GM18868 (cell line): ENCODE measurements at regions not wholly inside any gene's neighbourhood (a gene's known extent, or its start where the extent isn't known, plus 50 kb on each side); places are given as distances from the start of the nearest gene placed in this dataset.

Experiments used
- ATAC-seq: cut with Tn5 transposase; IDR thresholded peaks from one replicate; pipeline ENCODE4 v1.9.1; 2021; ENCODE audit warnings: mild to moderate bottlenecking, moderate library complexity; ENCODE audit not compliant: unreplicated experiment

DNA sequence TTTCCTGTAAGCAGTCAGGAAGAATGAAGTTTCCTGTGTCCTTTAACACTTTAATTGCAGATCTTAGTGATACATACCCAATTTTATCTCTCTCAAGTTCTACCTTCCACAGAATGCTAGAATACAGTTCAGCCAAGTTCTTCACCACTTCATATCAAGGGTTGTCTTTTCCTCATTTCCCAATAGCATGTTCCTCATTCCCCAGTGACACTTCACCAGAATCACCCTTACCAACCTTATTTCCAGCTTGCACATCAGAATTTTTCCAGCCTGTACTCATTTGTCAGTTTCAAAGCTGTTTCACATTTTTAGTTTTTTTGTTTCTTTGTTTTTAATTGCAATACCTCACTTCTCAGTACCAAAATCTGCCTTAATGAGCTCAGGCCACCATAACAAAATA lies 126.1 kb downstream of the ESM1 start:
- no peak for ATAC-seq

DNA sequence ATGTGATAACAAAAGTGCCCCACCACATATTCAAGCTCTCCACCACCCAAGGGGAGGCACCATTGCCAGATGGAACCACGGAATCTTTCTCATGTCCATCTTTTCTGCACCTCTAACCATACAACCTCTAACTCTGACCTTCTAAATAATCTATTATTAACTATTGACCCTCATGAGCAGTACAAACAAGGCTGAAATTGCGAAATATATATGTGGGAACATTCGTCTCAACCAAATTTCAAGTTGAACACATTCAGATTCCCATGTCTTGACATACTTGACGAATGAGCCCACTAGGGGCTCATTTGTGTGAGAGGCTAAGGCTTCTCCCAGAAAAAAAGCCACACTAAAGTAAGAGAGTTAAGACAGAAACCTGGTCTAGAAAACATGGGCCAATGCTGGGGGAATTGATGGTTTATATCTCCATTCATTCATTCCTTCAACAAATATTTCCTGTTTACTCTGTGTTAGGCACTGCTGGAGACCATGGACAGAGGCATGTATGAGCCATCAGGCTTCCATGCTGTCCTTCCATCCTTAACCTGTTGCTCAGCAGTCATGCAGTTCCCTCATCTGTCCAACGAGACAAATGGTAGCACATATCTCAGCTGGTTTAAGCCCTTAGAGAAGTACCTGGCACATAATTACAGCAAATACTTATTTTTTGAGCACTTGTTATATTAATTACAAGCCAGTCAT lies 130.4 kb downstream of the ESM1 start:
- ATAC-seq, result no peak

DNA sequence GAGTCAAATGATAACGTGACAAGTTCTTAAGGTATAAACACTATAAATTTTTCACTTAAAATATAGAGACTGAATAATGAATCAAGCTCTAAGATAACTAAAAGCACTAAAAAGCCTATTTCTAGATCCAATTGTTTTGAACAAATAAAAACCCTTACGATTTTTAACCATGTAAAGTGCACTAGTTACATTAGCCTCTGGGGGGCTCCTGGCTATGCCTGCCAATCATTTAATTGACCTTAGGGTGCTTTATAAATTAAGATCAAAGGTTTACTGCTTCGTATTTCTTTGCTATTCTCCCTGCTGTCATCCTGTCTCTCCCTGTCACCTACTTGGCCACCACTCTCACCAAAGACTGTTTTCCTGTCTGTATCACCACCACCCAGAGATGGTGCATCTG lies 133.4 kb downstream of the ESM1 start:
- ATAC-seq, result no peak

DNA sequence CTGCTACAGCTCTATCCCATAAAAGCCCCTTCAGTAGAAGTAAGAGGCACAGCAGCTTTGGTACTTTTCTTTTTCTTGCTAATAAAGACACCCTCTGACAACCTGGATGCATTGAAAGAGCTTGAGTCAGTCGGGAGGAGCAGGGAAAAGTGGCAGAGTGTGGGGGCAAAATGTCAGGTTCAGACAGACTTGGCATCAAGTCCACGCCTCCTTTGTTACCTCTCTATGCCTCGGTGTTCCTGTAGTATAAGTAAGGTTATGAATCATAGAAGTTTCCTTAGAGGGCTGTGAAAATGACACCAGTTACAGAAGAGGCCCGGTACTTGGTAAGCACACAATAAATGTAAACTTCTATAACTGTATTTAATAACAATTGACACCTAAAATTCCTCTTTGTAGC lies 133.9 kb downstream of the ESM1 start:
- ATAC-seq, result no peak

DNA sequence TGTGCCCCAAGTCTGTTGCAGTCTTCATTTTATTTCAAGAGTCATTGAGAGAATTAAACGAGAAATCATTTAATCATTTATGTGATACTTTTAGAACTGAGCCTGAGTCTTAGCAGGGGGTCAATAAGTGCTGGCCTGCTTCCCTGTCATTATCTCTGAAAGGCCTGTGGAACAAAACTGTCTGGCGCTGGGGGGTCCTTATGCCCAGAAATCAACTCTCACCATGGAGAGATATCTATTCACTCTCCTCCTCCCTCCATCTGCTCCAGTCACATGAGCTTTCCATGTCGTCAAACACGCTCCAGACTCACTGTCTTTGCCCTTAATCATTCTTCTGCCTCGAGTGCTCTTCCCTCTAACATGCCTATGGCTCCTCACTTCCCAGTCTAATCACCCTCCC lies 136.8 kb downstream of the ESM1 start:
- no peak for ATAC-seq

DNA sequence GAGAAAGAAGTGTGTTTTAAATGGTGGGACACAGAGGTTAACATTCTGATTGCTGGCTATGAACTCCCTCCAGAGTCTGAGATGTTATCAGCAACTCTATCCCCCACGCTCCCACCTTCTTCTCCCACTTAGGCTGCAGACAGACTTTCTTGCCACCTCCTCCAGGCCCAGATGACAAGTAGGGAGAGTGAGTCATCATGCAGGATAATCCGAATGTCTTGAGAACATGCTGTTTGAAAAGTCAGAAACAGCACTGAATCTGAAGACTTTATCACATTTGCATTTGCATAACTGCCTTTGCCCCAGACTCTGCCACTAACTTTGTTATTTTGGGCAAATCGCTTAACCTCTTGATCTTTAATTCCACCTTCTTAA lies 139.8 kb downstream of the ESM1 start:
- ATAC-seq, result no peak

DNA sequence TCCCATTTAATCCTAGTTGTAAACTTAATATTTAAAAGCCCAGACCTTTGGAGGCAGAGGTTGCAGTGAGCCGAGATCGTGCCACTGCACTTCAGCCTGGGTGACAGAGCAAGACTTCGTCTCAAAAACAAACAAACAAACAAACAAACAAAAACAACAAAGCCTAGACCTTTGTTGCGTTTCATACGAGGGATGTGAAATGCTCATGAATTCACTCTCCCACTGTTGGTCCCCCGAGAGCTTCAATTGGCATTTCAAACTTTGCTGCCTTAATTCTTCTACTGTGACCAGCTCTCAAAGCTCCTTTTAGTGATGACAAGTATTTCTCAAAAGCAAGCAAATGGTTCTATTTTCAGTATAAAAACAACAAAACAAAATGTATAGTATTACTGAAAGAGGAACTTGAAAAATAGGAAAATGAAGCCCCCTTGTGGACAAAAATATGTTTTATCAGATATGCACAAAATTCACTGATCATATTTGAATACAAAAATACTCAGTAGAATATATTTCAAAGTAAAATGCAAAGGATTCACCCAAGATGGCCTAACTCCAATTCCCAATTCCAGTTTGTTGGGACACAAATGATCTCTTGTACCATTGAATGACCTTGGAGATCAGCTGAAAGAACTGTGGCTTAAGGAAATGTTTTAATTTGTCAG lies 140.4 kb downstream of the ESM1 start:
- no peak for ATAC-seq

DNA sequence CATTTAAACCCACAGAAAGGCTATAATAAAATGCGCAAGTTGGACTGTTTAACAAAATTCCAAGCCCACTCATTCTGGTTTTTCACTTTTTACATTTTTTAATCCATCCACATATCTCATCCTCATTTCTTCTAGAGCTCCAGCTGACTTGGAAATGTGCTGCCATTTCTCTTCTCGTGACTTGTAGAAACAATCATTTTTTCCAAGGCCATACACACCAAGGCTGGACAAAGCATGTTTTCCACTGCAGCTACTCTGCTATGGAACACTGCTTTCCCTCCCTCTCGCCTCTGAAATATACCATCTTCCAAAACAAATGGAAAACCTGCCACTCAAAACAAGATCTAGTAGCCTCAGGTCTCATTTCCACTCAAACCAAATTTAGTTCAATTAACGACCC lies 141.1 kb downstream of the ESM1 start:
- no peak for ATAC-seq

DNA sequence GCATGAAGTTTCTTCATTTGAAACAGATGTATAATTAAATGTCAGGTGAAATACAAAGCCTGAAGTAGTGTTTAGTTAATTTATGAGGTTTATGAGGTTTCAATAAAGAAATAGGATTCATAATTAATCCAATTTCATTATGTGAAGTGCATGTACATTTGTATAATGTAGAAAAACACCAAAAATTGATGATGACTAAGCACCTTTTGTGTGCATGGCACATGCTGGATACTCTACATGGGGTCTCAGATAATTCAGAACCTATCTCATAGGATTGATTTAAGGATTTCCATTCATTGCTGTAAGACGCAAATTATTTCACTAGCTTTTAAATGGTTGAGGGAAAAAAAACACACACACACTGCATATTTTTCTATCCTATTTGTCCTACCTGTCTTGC lies 143.9 kb downstream of the ESM1 start:
- no peak for ATAC-seq

DNA sequence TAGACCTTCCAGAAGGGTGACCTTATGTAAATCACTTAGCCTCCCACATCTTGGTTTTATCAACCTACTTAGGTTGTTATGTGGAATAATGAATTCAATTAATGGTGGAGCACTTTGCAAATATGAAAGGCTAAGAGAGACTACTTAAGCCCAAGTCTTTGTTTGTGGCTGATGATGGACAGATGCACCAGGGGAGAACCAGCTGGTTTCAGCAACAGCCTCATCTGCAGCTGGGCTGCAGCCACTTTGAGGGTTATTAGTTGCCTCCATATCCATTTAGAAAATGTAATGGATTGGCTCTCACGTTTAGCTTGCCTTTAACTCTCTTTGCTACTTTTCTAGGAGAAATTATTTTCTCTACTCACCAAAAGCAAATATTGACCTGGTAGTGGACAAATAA lies 146.6 kb downstream of the ESM1 start:
- no peak for ATAC-seq

DNA sequence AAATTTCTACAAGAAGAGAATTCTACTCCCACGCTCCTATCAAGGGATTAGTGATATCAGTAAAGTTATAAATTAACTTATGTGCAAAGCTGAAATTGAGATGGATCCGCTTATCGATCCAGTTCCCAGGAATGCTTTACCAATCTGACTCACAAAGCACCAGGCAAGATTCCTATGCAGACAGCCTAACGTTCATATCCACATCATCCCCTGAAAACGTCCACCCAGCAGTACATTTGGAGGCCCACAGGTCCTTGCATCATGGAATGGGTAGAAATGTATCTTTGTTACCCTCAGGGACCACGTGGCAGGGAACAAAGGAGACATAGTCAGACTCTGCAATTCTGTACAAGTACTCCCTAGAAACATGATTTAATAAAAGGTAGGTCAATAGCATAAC lies 147.4 kb downstream of the ESM1 start:
- ATAC-seq, result no peak

DNA sequence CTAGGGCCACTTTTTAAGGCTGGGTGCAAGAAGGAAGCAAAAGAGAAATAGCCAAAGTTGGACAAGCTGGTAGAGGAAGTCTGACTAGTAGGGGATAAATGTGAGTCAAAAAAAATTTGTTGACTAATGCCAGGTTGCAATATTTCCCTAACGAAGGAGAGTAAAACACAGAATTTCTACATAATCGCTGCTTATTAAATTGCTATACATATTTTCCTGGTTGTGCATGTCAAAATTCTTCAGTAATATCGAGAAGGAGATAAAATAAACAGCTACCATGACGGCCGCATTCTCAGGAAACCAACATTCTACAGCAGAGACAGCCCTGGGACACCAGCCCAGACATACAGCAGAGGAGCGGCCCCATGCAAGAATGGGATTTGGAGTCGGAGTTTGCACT lies 148.3 kb downstream of the ESM1 start:
- ATAC-seq, result no peak

DNA sequence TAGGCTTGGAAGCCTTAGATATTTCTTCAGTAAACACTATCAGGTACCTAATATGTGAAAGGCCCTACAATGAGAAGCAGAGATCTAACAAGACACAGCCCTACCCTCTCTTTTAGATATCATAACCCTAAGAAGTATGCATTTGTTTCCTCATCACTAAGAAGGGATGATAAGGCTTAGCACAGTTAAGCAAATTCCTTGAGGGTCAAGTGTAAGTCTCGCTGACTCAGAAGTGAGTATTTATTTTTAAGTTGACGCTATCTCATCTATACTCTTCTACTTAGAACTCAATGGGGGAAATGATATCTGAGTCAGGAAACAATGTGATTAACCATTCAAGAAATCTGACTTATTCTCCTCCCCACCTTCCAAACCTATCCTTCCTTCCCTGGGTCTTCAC lies 149.7 kb downstream of the ESM1 start:
- ATAC-seq, result no peak

DNA sequence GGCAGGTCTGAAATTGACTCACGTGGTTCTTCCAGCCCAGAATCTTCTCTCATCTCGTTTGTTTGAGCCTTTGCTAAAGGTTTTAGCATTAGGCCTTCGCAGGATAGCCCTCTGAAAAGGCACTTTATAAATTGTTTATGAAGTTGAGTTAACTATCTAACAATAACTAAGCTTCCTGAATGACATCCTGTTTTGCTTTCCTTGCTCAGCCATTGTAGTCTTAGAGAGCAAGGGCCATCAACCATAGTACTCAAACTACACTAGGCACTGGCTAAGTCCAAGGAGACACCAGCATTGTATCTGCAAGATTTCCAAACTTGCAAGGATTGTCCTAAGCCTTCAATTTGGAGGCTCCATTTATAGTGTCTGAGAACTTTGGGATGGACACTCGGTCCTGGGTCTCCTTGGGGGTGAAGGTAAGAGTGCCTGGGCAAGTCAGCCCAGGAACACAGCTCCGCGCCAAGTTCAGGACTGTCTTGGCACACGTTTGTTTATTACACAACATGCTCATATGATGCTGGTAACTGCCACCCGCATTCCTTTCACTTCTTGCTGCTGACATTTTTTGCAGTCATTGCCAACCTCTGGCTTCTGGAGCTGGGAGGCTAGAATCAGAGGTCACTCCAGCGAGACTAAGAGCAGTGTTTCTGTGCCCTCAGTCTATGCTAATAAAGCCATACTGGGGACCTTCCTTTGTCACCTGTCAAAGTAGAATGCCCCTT lies 151.1 kb downstream of the ESM1 start:
- ATAC-seq, result no peak

DNA sequence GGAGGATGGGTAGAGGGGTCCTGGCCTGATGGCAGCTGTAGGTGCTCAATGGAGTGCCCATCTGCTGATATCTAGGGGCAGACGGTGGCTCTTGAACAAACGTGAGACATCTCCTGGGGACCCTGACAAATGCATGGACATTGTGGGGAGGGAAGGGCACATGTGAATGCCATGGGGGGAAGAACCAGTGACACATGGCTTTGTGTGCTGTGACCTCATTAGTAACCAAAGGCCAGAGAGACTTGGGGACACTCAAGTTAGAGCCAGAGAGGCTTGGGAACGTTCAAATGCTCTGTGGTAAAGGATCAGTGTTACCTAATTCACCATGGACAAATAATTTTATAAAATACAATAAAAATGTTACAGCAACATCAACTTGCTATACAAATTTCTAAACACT lies 151.8 kb downstream of the ESM1 start:
- no peak for ATAC-seq

DNA sequence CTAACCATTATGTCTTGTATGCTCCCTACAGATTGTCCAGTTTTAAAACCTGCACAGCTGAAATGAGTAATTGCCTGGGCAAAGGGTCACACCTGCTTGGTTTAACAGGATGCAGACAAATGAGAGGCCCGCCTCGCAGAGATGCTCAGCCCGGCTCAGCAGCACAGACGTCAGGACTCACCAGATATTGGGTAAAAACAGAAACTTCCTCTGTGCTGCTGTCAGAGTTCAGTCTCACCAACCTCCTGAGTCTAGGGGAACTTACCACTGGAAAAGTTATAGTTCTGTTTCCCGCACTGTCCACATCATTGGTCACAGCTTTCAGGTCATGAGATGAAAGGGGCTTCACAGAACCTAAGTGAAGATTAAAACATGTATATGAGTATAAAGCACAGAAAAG lies 152.5 kb downstream of the ESM1 start:
- ATAC-seq, result no peak

DNA sequence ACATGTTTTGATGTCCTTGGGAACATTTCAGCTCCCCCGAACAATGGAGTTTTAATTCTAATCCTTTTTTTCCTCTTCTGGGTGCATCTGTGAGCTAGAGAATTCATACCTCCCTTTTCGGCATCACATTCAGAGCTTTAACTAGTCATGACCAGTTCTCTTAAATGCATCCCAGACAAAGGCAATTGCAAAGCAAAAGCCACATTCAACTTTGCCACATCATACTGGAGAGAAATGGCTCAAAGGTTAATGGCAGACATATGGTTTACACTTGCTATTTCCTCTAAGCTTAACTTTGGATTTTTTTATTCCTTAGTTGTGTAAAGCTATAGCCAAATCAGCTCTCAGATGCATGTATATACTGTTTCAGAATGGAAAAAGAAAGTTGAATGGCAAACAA lies 153.3 kb downstream of the ESM1 start:
- ATAC-seq, result no peak

DNA sequence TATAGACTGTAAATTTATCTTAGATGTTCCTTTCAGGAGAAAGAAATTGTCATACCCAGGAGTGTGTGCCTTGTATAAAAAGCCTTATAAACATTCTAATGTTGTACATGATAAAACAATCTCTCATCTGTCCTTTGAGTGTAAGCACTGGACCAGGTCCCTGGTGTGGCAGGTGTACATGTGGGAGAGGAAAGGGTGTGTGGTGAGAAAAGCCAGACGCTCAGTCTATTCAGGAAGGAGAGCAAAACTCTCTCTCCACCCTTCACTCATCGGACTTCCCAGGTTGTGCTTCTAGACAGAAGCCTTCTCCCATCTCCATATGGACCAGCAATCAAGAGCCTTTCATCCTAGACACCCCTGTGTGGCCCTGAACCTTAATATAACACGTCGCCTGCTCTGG lies 154.2 kb downstream of the ESM1 start:
- no peak for ATAC-seq

DNA sequence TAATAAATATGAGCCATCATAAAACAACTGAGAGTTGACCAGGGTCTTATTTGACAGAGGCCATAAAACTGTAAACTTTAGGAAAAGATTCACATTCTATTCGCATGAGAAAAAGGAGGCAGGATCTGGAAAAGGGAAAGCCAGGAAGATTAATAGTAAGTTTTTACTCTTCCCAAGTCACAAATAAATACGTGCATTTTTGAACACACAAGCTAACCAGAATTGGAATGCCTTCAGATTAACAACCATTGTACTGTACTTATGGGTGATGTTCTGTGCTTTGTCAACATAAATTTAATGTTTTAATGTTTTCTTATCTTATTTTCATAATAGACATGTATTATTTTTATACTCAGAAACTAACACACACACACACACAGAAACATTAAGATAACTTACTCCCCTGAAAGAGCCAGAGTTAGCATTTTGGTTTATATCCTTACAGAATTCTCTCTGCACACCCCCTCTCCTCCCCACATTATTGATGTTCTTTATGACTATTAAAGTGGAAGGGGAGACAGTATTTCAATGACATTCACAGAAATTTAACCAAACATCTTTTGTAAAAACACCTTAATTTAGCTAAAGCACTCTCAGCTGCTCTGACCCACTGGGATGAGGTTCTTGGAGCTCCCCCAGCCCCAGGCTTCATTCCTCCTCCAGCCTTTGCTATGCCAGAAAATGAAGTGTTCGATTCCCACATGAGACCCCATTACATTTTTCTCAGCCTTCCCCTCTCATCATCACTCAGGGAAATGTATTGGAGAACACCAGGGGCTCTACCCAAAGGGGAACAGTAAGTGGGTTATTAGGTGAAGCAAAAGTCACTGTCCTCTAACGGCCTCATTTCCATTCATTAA lies 155.5 kb downstream of the ESM1 start:
- ATAC-seq, result no peak

DNA sequence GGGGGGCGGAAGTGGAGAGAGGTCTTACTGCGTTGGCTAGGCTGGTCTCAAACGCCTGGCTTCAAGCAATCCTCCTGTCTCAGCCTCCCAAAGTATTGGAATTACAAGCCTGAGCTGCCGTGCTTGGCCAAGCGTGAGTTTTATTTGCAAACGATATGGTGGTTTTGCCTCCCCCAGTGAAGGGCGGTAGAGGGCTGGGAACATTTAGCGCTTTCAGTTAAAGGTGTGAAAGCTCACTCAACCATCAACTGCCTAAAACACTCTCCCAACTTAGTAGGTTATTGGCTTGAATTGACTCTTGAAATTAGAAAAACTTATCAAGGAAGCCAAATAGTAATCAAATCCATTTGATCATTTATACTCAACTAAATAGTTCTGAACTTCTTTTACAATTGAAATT lies 156.3 kb downstream of the ESM1 start:
- ATAC-seq, result no peak

DNA sequence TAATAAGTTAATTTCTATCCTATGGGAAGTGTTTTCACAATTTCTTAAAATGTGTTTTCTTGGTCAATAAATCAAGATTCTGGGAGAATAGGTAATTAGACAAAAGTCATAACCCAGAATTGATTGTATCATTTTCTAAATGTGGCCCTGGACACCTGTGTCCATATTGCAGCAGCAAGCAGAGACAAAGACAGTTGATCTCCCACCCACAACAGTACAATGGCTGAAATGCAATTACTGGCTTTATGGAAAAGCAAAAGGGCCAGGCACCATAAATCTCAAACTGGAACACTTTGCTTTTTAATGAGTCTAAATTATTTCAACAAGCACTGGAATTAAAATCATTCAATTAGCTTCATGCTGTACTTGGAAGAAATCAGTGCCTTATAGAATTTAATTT lies 157.2 kb downstream of the ESM1 start:
- ATAC-seq, result no peak
